ENCODE measurements at regions not wholly inside any gene's neighbourhood (a gene's known extent, or its start where the extent isn't known, plus 50 kb on each side); places are given as distances from the start of the nearest gene placed in this dataset.

- ChIA-PET CTCF (no interaction called here), POLR2A (interaction anchor here (1.7 kb wide), 1 partner anchor 18 kb away, joined by 3 read pairs; no protein-coding TSS in a partner anchor)
- Mint-ChIP-seq H3K4me3 (ENCODE audit: unreplicated experiment) (no peak overlapping the region), H3K36me3 (ENCODE audit: insufficient read depth, unreplicated experiment) (no peaks in the 10 kb centered on the region), H3K4me1 (ENCODE audit: insufficient read depth, unreplicated experiment) (peaks cover 19% of the 10 kb centered on the region), H3K27ac (ENCODE audit: low read depth, unreplicated experiment) (no peak overlapping the region), H3K9me3 (ENCODE audit: unreplicated experiment) (no peaks in the 10 kb centered on the region), H3K27me3 (ENCODE audit: insufficient read depth, unreplicated experiment) (peaks cover 4% of the 10 kb centered on the region)
- TF ChIP-seq CTCF (IDR thresholded peaks at IDR 0.05; ENCODE audit: unreplicated experiment): no peak
- no TSS peak for BruUV-seq (replicated peaks)
- intact Hi-C loops (cut with micrococcal nuclease): no loop called here
- no peak for DNase-seq (ENCODE audit: unreplicated experiment)
Measured at GRCh38 chr14:101399737-101400517, 161.4 kb upstream of the DIO3 start.

- Mint-ChIP-seq H3K36me3 (ENCODE audit: insufficient read depth, unreplicated experiment) (peaks cover 5% of the 10 kb centered on the region), H3K27me3 (ENCODE audit: insufficient read depth, unreplicated experiment) (no peaks in the 10 kb centered on the region), H3K4me3 (ENCODE audit: unreplicated experiment) (peak overlapping the region; percentile 27), H3K27ac (ENCODE audit: low read depth, unreplicated experiment) (no peak overlapping the region), H3K9me3 (ENCODE audit: unreplicated experiment) (no peaks in the 10 kb centered on the region), H3K4me1 (ENCODE audit: insufficient read depth, unreplicated experiment) (peaks cover 26% of the 10 kb centered on the region)
- intact Hi-C loops (cut with micrococcal nuclease): no loop called here
- DNase-seq (ENCODE audit: unreplicated experiment): peak; percentile 42
- BruUV-seq (replicated peaks): no TSS peak
- TF ChIP-seq CTCF (IDR thresholded peaks at IDR 0.05; ENCODE audit: unreplicated experiment): no peak
- CTCF ChIA-PET: no interaction called here
- POLR2A ChIA-PET: interaction anchor here (0.6 to 1.7 kb wide), 2 partner anchors 13 to 19 kb away, joined by 3 read pairs; no protein-coding TSS in a partner anchor
Measured at GRCh38 chr14:101400830-101401229, 160.5 kb upstream of the DIO3 start.

GRCh38 chr14:101402936-101403660 is 158.2 kb upstream of the DIO3 start:
- H3K4me1 Mint-ChIP-seq (ENCODE audit: insufficient read depth, unreplicated experiment): peaks cover 27% of the 10 kb centered on the region
- no peak overlapping the region for H3K27ac Mint-ChIP-seq (ENCODE audit: low read depth, unreplicated experiment)
- H3K9me3 Mint-ChIP-seq (ENCODE audit: unreplicated experiment): no peaks in the 10 kb centered on the region
- POLR2A ChIA-PET: no interaction called here
- CTCF ChIA-PET: no interaction called here
- DNase-seq (ENCODE audit: unreplicated experiment): peak; percentile 10
- peaks cover 6% of the 10 kb centered on the region for H3K27me3 Mint-ChIP-seq (ENCODE audit: insufficient read depth, unreplicated experiment)
- peaks cover 7% of the 10 kb centered on the region for H3K36me3 Mint-ChIP-seq (ENCODE audit: insufficient read depth, unreplicated experiment)
- intact Hi-C loops (cut with micrococcal nuclease): no loop called here
- BruUV-seq (replicated peaks): no TSS peak
- no peak overlapping the region for H3K4me3 Mint-ChIP-seq (ENCODE audit: unreplicated experiment)
- TF ChIP-seq CTCF (IDR thresholded peaks at IDR 0.05; ENCODE audit: unreplicated experiment): no peak

GRCh38 chr14:101404426-101405170 is 156.7 kb upstream of the DIO3 start:
- Mint-ChIP-seq H3K4me1 (ENCODE audit: insufficient read depth, unreplicated experiment) (peaks cover 20% of the 10 kb centered on the region), H3K4me3 (ENCODE audit: unreplicated experiment) (no peak overlapping the region), H3K27me3 (ENCODE audit: insufficient read depth, unreplicated experiment) (peaks cover 15% of the 10 kb centered on the region), H3K9me3 (ENCODE audit: unreplicated experiment) (no peaks in the 10 kb centered on the region), H3K27ac (ENCODE audit: low read depth, unreplicated experiment) (no peak overlapping the region), H3K36me3 (ENCODE audit: insufficient read depth, unreplicated experiment) (peaks cover 7% of the 10 kb centered on the region)
- DNase-seq (ENCODE audit: unreplicated experiment): peak; percentile 16
- no TSS peak for BruUV-seq (replicated peaks)
- ChIA-PET CTCF (no interaction called here), POLR2A (no interaction called here)
- TF ChIP-seq CTCF (IDR thresholded peaks at IDR 0.05; ENCODE audit: unreplicated experiment): no peak
- intact Hi-C loops (cut with micrococcal nuclease): no loop called here
